GM18868 (cell line): ENCODE measurements at regions not wholly inside any gene's neighbourhood (a gene's known extent, or its start where the extent isn't known, plus 50 kb on each side); places are given as distances from the start of the nearest gene placed in this dataset.

ENCODE experiments used
- ATAC-seq: cut with Tn5 transposase; IDR thresholded peaks from one replicate; pipeline ENCODE4 v1.9.1; 2021; ENCODE audit warnings: mild to moderate bottlenecking, moderate library complexity; ENCODE audit not compliant: unreplicated experiment

DNA sequence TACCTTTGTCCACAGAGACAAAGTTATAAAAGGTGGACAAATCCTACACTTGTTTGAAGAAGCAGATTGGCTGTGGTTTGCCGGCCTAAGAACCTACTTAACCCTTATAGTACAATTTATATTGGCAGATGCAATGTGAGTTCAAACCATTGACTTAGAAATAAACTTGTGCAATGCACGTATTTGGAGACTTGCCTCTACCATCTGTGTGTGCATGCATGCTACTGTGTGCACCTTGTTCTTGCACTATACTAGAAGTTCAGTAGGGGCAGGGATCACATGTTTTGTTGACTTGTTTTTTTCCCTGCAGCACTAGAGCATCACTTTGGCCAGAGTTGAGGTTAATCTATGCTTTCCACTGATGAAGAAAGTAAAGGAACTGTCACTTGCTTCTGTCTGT lies 163.1 kb upstream of the SERP2 start:
- no peak for ATAC-seq

DNA sequence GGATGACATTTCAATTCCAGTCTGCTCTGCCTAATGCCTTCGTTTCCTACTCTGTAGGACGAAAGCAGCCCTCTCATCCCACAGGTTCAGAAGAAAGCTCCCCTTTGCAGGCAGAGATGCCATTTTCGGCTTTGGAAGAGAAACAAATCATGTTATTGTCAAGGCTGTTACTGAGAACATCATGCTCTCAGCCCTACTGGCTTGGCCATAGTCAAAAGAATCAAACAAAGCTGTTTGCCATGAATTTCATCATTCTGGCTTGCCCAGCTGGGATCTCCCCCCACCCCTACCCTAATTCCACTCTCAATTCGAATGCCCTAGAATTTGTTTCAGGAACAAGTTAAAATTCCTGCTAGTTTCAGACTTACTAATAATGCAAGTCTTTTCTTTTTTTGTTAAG lies 162.3 kb upstream of the SERP2 start:
- ATAC-seq = no peak

DNA sequence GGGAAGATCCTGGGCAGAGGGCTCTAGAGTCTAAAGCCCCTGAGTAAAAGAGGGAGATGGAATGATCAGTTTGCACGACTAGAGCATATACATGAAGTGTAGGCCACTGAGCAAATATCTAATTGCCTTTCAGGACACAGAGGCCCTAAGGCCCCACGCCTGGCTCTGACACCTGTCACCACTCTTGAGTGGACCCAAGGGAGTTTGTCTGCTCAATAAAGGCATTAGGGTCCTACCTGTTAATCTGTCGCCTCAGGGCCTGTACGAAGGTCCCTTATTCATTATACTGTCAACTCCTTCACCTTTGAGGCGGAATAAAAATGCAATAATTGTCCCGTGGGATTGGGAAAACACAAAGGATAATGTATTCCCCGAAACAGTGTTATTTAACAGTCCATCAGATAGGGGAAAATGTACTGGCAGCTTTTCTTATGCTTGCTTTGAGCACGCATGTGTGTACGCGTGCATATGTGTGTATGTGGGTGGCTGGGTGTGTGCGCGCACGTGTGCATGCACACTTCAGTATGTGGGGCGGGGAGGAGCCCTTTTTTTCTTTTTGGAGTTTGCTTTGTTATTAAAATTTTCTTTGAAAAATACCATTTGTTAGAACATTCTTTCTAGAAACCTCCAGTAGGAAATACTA lies 161.8 kb upstream of the SERP2 start:
- no peak for ATAC-seq

DNA sequence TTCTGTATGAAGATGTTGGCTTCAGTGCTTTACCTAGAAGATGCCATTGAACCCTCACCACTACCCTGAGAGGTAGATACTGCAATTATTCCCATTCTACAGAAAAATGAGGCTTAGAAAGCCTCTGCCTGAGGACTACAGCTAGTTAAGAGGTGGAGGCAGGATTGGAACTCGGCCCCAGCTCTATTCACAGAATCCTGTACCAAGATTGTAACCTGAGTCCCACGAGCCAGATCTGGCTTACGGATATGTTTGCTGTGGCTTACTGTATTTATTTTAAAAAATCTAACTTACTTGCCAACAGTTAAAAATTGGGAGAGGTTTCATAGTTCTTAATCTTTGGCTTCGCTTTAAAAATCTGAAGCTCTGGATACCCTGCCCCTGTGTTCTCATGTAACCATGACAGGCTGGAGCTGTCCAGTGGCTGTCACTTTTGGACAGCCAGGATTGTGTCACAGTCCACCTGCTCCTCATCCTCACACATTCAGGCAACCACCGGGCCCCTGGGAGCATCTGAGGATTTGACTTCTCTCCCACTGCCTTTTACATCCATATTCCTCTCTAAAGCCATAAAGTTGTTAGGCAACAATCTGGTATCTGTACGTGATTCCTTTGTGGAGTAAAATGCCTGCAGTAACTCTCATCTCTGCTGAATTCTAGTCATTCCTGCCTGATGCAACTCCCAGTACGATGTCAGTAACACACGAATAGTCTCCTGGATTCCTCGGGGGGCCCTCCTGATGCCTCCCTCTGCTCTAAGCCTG lies 160.8 kb upstream of the SERP2 start:
- no peak for ATAC-seq

DNA sequence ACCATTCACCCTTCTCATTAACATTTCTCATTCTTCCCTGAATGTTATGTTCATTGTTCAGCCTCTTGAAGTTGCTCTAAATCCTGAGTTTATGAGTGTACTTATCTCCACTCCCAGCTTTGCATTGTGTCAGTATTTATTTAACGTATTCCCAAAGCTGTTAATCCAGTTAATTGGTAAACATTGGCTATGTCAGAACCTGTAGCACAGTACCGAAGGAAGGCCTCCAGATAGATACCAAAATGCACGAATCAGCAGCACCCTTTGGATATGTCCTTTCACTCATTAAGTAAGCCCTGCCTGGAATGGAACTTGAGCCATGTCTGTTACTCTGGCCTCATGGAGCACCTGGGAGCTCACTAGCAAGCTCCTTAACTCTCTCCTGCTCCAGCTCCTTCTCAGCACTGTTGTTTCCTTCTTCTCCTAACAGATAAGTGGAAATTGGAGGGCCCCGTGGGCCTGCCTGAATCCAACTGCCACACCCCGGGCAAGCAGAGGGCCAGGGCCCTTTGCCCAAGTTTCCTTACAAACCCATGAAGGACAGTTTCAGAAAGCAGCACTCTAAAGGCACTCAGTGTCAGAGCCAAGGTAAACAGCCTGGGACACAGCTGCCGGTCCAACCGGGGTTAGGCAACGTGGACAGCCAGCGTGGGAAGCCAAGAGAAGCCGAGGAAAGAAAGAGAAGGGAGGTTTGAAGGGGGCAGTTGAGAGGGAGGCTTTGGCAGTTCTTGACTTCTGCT lies 155.0 kb upstream of the SERP2 start:
- no peak for ATAC-seq

DNA sequence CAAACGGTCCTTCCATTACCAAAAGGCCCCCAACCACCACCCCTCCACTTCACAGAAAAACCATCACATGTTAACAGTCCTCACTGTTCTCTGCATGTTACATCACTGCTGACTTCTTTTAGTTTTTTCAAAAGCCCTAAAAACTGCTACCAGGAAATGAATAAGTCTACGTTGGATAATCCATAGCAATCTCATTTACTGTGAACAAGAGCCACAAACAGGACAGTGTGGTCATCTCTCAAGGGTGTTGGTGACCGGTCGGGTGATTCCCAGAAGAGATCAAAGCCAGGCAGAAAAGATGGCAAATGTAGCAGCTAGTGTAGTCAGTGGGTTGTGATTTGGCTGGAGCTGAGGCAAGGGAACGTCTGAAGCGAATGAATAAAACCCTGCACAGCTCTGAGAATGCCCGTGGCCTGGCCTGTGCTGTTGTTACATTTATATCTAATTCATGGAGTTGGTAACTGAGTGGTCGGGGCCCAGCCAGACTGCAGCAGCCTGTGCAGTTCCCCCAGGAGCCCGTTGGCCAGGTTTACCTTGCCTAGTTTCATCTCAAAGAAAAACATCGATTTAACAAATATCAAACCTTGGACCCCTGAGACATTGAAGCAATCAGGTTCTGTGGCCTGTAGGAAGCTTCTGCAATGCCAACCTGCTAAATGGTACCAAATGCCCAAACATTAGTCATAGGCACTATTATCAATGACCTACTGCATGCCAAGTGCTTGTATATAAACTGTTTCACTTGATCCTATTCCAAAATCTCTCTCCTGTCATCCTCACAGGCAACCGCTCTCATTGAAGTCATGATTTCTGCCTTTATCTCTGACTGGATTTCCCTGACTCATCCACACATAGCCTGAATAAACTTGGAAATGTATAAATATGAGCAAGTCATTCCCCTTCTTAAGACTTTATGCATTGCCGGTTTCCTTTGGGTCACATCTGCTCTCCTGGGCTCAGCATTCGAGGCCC lies 153.8 kb upstream of the SERP2 start:
- ATAC-seq = no peak

DNA sequence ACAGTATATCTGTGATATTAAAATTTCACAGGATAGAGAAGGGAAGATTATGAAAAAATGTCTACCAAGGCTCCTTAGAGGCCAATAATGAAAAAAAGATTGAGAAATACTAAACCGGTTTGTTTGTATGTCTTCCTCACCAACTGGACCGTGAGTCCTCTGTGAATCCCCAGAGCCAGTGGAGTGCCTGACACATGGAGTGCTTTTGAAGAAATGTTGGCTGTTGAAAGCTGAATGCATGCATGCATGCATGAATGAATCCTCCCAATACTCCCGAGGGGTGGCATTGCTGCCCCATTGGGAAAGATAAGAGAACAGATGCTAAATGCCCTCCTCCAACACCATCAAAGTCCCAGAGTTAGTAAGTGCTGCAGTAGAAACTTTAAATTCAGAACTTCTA lies 152.7 kb upstream of the SERP2 start:
- no peak for ATAC-seq

DNA sequence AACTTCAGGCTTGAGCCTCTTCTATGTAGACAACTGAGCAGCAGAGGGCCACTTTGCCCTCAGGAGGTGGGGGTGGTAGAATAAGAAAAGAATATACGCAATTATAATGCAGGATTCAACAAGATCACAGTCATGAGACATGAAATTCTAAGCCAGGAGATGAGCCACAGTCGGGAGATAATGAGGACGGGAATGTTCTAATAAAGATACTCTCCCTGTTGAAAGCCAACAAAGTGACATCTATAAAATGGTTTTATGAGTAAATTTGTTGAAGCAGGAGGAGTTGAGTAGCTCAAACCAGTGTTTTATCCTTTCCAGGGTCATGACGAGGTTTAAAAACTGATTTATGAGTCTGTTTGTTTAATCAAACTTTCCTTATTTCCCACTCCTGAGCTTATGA lies 152.0 kb upstream of the SERP2 start:
- ATAC-seq = no peak

DNA sequence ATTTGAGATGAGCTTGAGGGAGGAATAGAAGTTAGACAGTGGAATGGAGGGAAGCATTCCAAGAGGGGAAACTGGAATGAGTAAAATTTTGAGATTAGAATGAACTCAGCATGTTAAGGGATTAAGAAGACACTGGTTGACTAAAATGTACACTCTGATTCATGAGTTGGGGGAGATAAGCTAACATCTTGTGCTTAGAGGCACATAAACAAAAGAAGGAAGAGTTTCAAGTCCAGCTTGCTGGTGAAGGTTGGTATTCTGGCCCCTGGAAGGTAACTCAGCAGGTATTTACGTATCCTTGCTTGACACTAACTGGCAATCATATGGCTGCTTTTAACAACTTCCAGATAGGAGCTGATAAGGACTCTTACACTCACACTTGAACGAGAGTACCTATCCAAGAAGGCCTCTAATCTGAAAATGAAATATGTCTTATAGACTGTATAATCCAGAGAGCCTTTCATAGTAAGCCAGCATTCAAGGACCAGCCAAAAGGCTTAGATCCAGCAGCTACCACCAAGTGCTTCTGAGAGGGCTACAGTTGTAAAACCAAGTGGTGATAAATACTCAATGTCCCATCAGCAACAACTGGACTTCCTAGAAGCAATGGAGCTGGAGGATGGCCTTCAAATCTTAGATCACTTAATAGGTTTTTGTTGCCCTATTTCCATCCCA lies 149.7 kb upstream of the SERP2 start:
- no peak for ATAC-seq

DNA sequence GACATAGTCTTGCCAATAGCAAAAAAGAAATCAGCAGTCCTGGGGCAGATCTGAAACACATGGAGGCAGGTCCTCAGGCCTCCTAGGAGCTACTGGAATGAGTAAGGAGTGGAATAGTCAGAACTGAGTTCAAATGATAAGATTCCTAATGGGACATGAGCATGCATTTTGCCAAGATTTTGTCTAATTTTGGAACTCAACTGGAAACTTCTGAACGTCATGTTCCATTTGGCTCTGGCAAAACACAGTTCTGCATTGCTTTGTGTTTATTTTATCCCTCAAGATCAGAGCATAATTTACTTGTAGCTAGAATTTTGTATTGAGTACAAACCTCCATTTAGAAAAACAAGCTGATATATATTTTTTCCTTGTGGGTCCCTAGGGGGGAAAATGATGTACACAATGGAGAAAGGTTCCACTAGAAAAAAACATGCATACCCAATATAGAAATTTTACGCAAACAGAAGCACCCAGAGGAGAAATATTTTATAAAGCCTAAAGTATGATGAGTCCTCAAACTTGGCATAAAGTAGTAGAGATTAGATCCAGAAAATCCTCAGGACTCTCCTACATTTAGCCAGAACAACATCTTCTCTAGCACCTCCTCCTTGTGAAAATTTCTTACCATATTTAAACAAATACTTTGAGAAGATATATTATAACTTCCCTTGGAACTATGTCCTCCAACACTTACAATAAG lies 149.0 kb upstream of the SERP2 start:
- no peak for ATAC-seq

DNA sequence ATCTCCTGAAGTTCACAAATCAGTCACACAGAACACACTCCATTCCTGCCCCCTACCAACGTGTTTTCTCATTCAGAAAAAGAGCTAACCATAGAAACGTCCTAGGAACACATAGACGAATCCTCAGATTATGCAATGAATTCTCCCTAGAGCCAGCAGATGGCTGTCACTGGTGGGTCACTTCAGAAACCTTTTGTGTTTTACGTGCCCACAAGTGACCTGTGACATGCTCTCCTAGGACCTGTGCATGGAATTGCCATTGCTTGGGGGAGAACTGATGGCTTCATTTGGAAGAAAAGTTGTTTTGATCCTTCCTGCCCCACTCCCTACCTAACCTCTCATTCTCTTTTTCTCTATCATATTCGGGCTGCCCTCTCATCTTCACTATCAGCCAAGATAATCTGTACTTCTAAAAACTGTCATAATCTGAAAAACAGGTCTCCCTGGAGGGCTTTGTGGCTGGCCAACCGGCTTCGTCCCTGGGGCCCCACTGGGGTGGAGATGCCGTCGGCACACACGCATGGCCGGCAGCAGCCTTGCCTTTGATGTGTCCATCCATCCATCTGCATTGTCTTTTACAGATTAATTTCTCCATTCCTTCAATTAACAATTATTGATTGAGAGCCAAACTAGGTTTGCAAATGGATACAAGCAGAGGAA lies 144.1 kb upstream of the SERP2 start:
- no peak for ATAC-seq

DNA sequence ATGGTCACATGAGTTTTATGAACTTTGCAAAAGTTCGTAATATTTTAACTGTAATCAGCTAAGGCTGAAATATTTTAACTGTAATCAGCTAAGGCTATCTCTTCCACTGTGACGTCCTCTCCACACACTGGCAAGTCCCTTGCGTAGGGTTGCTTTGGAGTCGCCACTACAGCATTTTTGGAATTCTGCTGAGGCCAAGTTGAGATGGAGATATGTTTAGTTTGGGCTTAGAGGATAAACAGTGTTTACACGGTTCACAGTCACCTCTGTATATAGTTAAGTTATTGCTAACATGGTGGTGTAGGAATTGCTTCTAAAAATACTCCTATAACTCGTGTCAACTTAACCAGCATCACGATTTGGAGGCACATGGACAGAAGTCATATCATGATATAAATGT lies 143.6 kb upstream of the SERP2 start:
- ATAC-seq = no peak

DNA sequence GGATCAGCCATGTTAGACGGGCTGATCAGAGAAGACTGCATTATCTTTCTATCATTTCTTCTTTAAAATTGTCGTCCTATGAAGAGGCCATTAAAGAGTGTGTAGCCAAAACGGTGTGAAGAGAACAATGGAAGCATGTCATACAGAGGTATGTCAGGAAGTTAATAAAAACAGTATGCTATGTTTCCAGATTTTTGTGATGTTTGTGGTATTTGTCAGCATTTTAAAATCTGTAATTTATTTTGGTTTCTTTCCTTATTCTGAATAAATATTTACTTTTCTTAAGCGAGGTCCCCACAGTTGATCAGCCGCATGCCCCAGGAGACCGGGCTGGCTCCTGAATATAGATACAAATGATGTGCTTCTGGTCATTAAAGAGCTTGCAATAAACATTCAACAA lies 142.9 kb upstream of the SERP2 start:
- ATAC-seq = no peak

DNA sequence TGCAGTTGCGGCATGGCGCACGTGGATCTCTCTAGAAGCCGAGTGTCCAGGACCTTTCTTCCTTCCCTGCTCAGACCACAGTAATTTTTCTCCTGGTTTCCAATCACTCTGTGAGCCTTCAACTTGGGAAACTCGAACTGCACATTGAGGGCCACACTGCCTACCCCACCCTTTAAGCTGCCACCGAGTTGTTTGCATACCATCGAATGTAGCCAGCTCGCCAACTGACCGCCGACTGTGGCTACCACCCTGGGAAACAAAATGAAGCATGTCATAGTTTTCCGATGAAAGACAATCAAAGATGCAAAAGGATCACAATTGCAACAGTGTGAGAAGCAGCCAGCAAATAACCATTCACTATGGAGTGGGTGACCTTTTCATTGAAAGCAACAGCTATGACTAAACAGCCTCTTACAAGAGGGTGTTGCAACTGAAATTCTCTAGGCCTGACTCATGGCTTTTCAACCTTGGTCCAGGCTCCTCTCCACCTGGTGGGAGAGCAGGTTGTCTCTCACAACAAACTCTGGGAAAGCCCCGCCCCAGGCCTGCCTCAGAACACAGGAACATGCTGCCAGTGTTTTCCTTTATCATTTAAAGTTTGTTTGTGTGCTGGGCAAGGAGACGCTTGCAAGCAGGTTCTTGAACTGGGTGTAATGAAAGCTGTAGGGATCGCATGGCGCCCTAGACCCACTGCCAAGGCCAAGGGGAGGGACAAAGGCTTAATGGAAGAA lies 141.7 kb upstream of the SERP2 start:
- ATAC-seq = no peak

DNA sequence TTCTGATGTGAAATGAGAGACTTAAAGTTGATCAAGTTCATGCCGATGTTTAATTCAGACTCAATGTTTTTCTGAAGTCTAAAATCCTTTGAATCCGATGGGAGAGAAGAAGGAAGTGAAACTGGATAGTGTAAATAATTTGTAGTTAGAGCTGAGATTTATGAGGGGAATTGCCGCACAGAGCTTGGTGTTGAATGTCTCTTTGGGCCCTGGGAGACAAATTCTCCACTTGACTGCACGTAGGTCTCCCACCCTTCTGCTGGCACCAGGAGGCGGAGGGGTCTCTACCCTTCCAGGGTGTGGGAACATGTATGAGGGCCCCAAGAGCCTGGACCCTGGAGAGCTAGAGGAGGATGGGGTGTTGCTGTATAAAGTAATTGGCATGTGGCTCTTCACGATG lies 140.8 kb upstream of the SERP2 start:
- ATAC-seq = no peak

DNA sequence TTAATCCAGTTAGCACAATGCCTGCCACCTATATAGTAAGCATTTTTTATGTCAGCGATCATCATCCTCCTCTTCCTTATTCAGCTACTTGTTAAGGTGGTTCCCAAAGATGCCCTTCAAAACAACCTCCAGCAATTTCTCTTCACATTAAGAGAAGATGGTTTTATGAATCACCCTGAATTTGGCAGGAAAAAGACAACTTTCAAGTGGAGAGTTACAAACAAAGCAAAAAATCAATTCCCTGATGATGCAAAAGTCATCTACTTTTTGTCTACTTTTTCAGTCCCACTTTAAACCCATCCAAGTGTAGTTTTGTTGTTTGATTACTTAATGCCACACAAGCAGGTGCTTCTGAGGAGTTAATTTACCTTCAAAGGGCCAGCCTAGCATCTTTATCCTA lies 139.1 kb upstream of the SERP2 start:
- no peak for ATAC-seq

DNA sequence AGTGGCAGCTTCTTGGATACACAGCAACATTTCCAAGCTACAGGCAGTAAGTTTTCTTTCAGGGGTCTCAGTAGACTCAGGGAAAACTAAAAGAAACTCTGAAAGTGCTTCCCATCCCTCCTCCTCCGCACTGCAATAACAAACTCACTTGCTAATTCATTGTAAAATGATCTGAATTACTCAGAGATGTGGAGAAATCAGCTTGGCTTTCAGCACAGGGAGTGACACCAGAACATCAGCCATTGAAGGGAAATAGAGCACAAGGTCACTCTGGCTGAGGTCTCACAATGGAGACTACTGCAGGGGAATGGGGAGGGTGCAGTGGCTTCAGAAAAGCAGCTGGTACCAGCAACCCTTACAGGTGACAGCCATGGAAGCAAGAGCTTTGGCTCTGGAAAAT lies 137.3 kb upstream of the SERP2 start:
- ATAC-seq = no peak

DNA sequence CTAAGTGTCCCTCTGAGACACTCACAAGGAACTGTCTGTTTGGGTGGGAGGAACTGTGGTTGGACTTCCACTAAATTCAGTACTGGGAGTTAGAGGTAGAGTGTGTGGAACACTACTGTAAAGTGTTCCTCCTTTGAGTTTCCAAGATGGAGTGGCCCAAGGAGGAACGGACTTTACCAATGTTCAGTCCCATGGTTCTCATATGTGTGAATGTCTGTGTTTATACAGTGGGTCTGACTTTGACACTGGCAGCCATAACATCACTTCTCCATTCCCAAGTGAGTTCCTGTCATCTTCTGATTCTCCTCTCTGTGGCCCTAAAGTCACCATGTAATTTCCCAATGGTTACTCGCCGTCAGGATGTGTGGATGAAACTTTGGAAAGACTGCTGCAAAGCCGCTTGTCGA lies 136.8 kb upstream of the SERP2 start:
- no peak for ATAC-seq
